T-helper 2 cell treated with Interferon-gamma antibody and Interleukin-4, amounts not matched to agents 100 ng/mL and 5 ng/mL, for 36 hours (primary cell): ENCODE measurements at regions not wholly inside any gene's neighbourhood (a gene's known extent, or its start where the extent isn't known, plus 50 kb on each side); places are given as distances from the start of the nearest gene placed in this dataset.

Experiments
- intact Hi-C: fragments of 100-400 bp; cut with micrococcal nuclease; formaldehyde crosslinking; loops from one replicate; pipeline ENCODE4 v1.15.1; 2023

- intact Hi-C loops: no loop called here
Observed at GRCh38 chr11:19595840-19596751, 116.5 kb upstream of the NAV2 start.

GRCh38 chr11:19595499-19595839, 117.2 kb upstream of the NAV2 start:
- intact Hi-C loops: no loop called here

GRCh38 chr11:19594326-19594725, 118.3 kb upstream of the NAV2 start:
- intact Hi-C loops: no loop called here

- intact Hi-C loops: no loop called here
Observed at GRCh38 chr11:19592842-19593241, 119.8 kb upstream of the NAV2 start.

GRCh38 chr11:19589567-19590260, 122.9 kb upstream of the NAV2 start:
- intact Hi-C loops: no loop called here

- intact Hi-C loops: no loop called here
Observed at GRCh38 chr11:19587979-19588378, 124.7 kb upstream of the NAV2 start.

- intact Hi-C loops: no loop called here
Observed at GRCh38 chr11:19580646-19581045, 132.0 kb upstream of the NAV2 start.

GRCh38 chr11:19579957-19580356, 132.7 kb upstream of the NAV2 start:
- intact Hi-C loops: no loop called here

- intact Hi-C loops: no loop called here
Observed at GRCh38 chr11:19578871-19579270, 133.8 kb upstream of the NAV2 start.

- intact Hi-C loops: no loop called here
Observed at GRCh38 chr11:19577976-19578619, 134.5 kb upstream of the NAV2 start.

- intact Hi-C loops: no loop called here
Observed at GRCh38 chr11:19577391-19577975, 135.2 kb upstream of the NAV2 start.

- intact Hi-C loops: no loop called here
Observed at GRCh38 chr11:19576903-19577302, 135.7 kb upstream of the NAV2 start.

GRCh38 chr11:19576054-19576453, 136.6 kb upstream of the NAV2 start:
- intact Hi-C loops: no loop called here

- intact Hi-C loops: no loop called here
Observed at GRCh38 chr11:19574916-19575315, 137.7 kb upstream of the NAV2 start.

GRCh38 chr11:19573666-19574065, 139.0 kb upstream of the NAV2 start:
- intact Hi-C loops: no loop called here

GRCh38 chr11:19571906-19572305, 140.7 kb upstream of the NAV2 start:
- intact Hi-C loops: no loop called here

- intact Hi-C loops: no loop called here
Observed at GRCh38 chr11:19570889-19571288, 141.7 kb upstream of the NAV2 start.

GRCh38 chr11:19567996-19568395, 144.6 kb upstream of the NAV2 start:
- intact Hi-C loops: no loop called here

GRCh38 chr11:19566583-19567379, 145.9 kb upstream of the NAV2 start:
- intact Hi-C loops: no loop called here

- intact Hi-C loops: no loop called here
Observed at GRCh38 chr11:19565639-19566038, 147.0 kb upstream of the NAV2 start.

GRCh38 chr11:19562156-19562555, 150.5 kb upstream of the NAV2 start:
- intact Hi-C loops: no loop called here
